Stomach (tissue), 4 donors: ENCODE measurements at regions not wholly inside any gene's neighbourhood (a gene's known extent, or its start where the extent isn't known, plus 50 kb on each side); places are given as distances from the start of the nearest gene placed in this dataset.

Experiments used
- POLR2A ChIP-seq, 4 donors: fragments of 450-650 bp; IDR thresholded peaks; one replicate each; pipeline ENCODE4 v1.6.1; 2016; ENCODE audit warnings: antibody characterized with exemption in 4 of 4, control low read depth in 2 of 4, mild to moderate bottlenecking in 1 of 4, moderate library complexity in 1 of 4
- POLR2AphosphoS5 ChIP-seq, 3 donors: sonication (generic); formaldehyde crosslinking; IDR thresholded peaks; one replicate each; pipeline ENCODE4 v1.6.1; 2016; ENCODE audit warnings: antibody characterized with exemption in 3 of 3
- TF ChIP-seq, protein P1 (sequence below), 7 experiments: fragments of 450-650 bp in 4 of 7; fragments of 200-600 bp in 3 of 7; sonication (generic) in 3 of 7; IDR thresholded peaks; one replicate each; pipeline ENCODE4 v1.5.1; 2016 to 2019; ENCODE audit warnings: antibody characterized with exemption in 7 of 7, control low read depth in 2 of 7, mild to moderate bottlenecking in 1 of 7

DNA sequence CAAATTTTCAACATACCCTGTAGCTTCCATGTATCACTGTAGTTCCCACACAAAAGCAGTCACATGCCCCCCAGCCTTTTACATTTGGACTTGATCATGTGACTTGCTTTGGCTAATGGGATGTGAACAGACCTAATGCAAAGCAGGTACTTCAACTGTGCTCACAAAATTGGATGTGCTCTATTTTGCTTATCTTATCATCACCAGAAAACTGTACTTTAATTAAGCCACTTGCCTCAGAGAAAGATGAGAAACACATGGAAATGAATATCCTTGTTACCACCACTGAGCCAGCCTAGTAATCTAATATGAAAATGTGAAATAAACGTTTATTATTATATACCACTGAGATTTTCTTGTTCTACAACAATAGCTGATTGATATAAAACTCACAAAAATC is 402.7 kb upstream of the HTR2C start:
- TF ChIP-seq, protein P1, sequence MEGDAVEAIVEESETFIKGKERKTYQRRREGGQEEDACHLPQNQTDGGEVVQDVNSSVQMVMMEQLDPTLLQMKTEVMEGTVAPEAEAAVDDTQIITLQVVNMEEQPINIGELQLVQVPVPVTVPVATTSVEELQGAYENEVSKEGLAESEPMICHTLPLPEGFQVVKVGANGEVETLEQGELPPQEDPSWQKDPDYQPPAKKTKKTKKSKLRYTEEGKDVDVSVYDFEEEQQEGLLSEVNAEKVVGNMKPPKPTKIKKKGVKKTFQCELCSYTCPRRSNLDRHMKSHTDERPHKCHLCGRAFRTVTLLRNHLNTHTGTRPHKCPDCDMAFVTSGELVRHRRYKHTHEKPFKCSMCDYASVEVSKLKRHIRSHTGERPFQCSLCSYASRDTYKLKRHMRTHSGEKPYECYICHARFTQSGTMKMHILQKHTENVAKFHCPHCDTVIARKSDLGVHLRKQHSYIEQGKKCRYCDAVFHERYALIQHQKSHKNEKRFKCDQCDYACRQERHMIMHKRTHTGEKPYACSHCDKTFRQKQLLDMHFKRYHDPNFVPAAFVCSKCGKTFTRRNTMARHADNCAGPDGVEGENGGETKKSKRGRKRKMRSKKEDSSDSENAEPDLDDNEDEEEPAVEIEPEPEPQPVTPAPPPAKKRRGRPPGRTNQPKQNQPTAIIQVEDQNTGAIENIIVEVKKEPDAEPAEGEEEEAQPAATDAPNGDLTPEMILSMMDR (IDR thresholded peaks at IDR 0.05), result no peak
- no peak for TF ChIP-seq POLR2A (IDR thresholded peaks at IDR 0.05)
- TF ChIP-seq POLR2AphosphoS5 (IDR thresholded peaks at IDR 0.05), result no peak
